Uterus (tissue), 3 donors: ENCODE measurements at regions not wholly inside any gene's neighbourhood (a gene's known extent, or its start where the extent isn't known, plus 50 kb on each side); places are given as distances from the start of the nearest gene placed in this dataset.

Source experiments
- DNase-seq, 2 donors: peaks; one replicate each; pipeline ENCODE4 v3.0.0-alpha.2; 2019 to 2020
- H3K27ac ChIP-seq, 2 donors: fragments of 200-600 bp; sonication (generic); 1 replicate in 1 of 2; 2 replicates in 1 of 2; pipeline ENCODE4 v1.5.1; 2016 to 2018
- H3K27me3 ChIP-seq, 2 donors: fragments of 200-600 bp; sonication (generic); one replicate each; pipeline ENCODE4 v1.5.1; 2018 to 2019; ENCODE audit warnings: control low read depth in 1 of 2
- H3K36me3 ChIP-seq, 2 donors: fragments of 200-600 bp; sonication (generic); one replicate each; pipeline ENCODE4 v1.5.1; 2019; ENCODE audit warnings: control low read depth in 1 of 2
- H3K4me1 ChIP-seq, 2 donors: fragments of 200-600 bp; sonication (generic); one replicate each; pipeline ENCODE4 v1.5.1; 2018 to 2019; ENCODE audit warnings: control low read depth in 1 of 2
- H3K4me3 ChIP-seq, 2 donors: fragments of 200-600 bp; sonication (generic); 1 replicate in 1 of 2; 2 replicates in 1 of 2; pipeline ENCODE4 v1.5.1; 2018 to 2019; ENCODE audit warnings: mild to moderate bottlenecking in 1 of 2
- H3K9me3 ChIP-seq, 2 donors: fragments of 200-600 bp; sonication (generic); one replicate each; pipeline ENCODE4 v1.5.1; 2019; ENCODE audit warnings: control low read depth in 1 of 2
- CTCF ChIP-seq, 4 experiments: fragments of 200-600 bp in 2 of 4; fragments of 450-650 bp in 2 of 4; sonication (generic) in 2 of 4; IDR thresholded peaks; one replicate each; pipeline ENCODE4 v1.5.1; 2016 to 2019; ENCODE audit warnings: antibody characterized with exemption in 4 of 4, mild to moderate bottlenecking in 2 of 4, moderate library complexity in 1 of 4
- POLR2A ChIP-seq, 2 donors: fragments of 450-650 bp; IDR thresholded peaks; one replicate each; pipeline ENCODE4 v1.6.1; 2016; ENCODE audit warnings: antibody characterized with exemption in 2 of 2, mild to moderate bottlenecking in 1 of 2, moderate library complexity in 1 of 2
- intact Hi-C: fragments of 100-400 bp; cut with DNase I; formaldehyde crosslinking; loops from one replicate; pipeline ENCODE4 v1.15.1; 2023; ENCODE audit warnings: low total_unique reads
- donor health status: DM: yes; HTN: yes; CAD: no.

- no peaks in the 10 kb centered on the region for H3K36me3 ChIP-seq
Observed at GRCh38 chr10:59011972-59012632, 164.3 kb upstream of the PHYHIPL start.

GRCh38 chr10:59012839-59013238, 163.6 kb upstream of the PHYHIPL start:
- intact Hi-C loops, result no loop called here
- TF ChIP-seq POLR2A (IDR thresholded peaks at IDR 0.05) (no peak), CTCF (IDR thresholded peaks at IDR 0.05) (no peak)

More at GRCh38 chr10:59011972-59012632, 164.3 kb upstream of the PHYHIPL start:
- no peaks in the 10 kb centered on the region for H3K27me3 ChIP-seq
- H3K4me1 ChIP-seq, result no peaks in the 10 kb centered on the region
- H3K9me3 ChIP-seq, result no peaks in the 10 kb centered on the region
- no peak overlapping the region for H3K4me3 ChIP-seq
- TF ChIP-seq POLR2A (IDR thresholded peaks at IDR 0.05), result no peak
- no peak for TF ChIP-seq CTCF (IDR thresholded peaks at IDR 0.05)
- intact Hi-C loops, result no loop called here
- H3K27ac ChIP-seq, result no peak overlapping the region
- DNase-seq, result no peak

GRCh38 chr10:59016043-59016442, 160.4 kb upstream of the PHYHIPL start:
- Histone ChIP-seq H3K27me3 (no peaks in the 10 kb centered on the region), H3K4me3 (no peak overlapping the region), H3K9me3 (no peaks in the 10 kb centered on the region), H3K36me3 (no peaks in the 10 kb centered on the region), H3K4me1 (no peaks in the 10 kb centered on the region), H3K27ac (no peak overlapping the region)
- intact Hi-C loops, result no loop called here
- TF ChIP-seq CTCF (IDR thresholded peaks at IDR 0.05), result no peak
- TF ChIP-seq POLR2A (IDR thresholded peaks at IDR 0.05), result no peak
- no peak for DNase-seq

More at GRCh38 chr10:59012839-59013238, 163.6 kb upstream of the PHYHIPL start:
- H3K27ac ChIP-seq, result no peak overlapping the region
- no peaks in the 10 kb centered on the region for H3K36me3 ChIP-seq
- no peaks in the 10 kb centered on the region for H3K27me3 ChIP-seq
- H3K4me1 ChIP-seq, result no peaks in the 10 kb centered on the region
- no peaks in the 10 kb centered on the region for H3K9me3 ChIP-seq
- DNase-seq, result no peak
- no peak overlapping the region for H3K4me3 ChIP-seq

- no peaks in the 10 kb centered on the region for H3K9me3 ChIP-seq
- intact Hi-C loops, result no loop called here
- no peak for DNase-seq
- no peaks in the 10 kb centered on the region for H3K27me3 ChIP-seq
- peak overlapping the region; percentile 38 to 39 for H3K27ac ChIP-seq
- no peak overlapping the region for H3K4me3 ChIP-seq
- H3K4me1 ChIP-seq, result no peaks in the 10 kb centered on the region
- TF ChIP-seq POLR2A (IDR thresholded peaks at IDR 0.05) (no peak), CTCF (IDR thresholded peaks at IDR 0.05) (no peak)
- no peaks in the 10 kb centered on the region for H3K36me3 ChIP-seq
Observed at GRCh38 chr10:59018977-59019376, 157.5 kb upstream of the PHYHIPL start.

GRCh38 chr10:59019603-59020002, 156.8 kb upstream of the PHYHIPL start:
- intact Hi-C loops, result no loop called here
- no peaks in the 10 kb centered on the region for H3K36me3 ChIP-seq
- H3K4me1 ChIP-seq, result no peaks in the 10 kb centered on the region
- H3K27me3 ChIP-seq, result no peaks in the 10 kb centered on the region
- H3K9me3 ChIP-seq, result no peaks in the 10 kb centered on the region
- DNase-seq, result no peak
- H3K4me3 ChIP-seq, result no peak overlapping the region
- TF ChIP-seq CTCF (IDR thresholded peaks at IDR 0.05) (no peak), POLR2A (IDR thresholded peaks at IDR 0.05) (no peak)
- H3K27ac ChIP-seq, result peak overlapping the region; percentile 38 to 39
